Aorta (tissue), 5 donors: ENCODE measurements at regions not wholly inside any gene's neighbourhood (a gene's known extent, or its start where the extent isn't known, plus 50 kb on each side); places are given as distances from the start of the nearest gene placed in this dataset.

Source experiments
- ATAC-seq: fragments of 200-7000 bp; cut with Tn5 transposase; one replicate; pipeline ENCODE4 v1.9.1; 2022; ENCODE audit warnings: moderate library complexity; ENCODE audit not compliant: low FRiP score
- DNase-seq, 2 donors: peaks; one replicate each; pipeline ENCODE4 v3.0.0-alpha.2; 2020
- H3K27ac ChIP-seq, 2 donors: one replicate each; pipeline ENCODE4 v1.5.1; 2013; ENCODE audit warnings: low read length in 2 of 2, mild to moderate bottlenecking in 2 of 2, moderate library complexity in 2 of 2, control low read depth in 1 of 2, inconsistent platforms in 1 of 2, low read depth in 1 of 2
- H3K27me3 ChIP-seq, 2 donors: one replicate each; pipeline ENCODE4 v1.6.1; 2013; ENCODE audit warnings: control low read depth in 1 of 2, low read length in 1 of 2, mild to moderate bottlenecking in 1 of 2, moderate library complexity in 1 of 2; ENCODE audit not compliant: insufficient read depth in 2 of 2, control insufficient read depth in 1 of 2
- H3K36me3 ChIP-seq, 2 donors: one replicate each; pipeline ENCODE4 v1.6.1; 2013; ENCODE audit warnings: control low read depth in 1 of 2, low read length in 1 of 2, mild to moderate bottlenecking in 1 of 2; ENCODE audit not compliant: insufficient read depth in 2 of 2, control insufficient read depth in 1 of 2
- H3K4me1 ChIP-seq, 2 donors: one replicate each; pipeline ENCODE4 v1.6.1; 2013; ENCODE audit warnings: low read length in 2 of 2, control low read depth in 1 of 2, mild to moderate bottlenecking in 1 of 2, moderate library complexity in 1 of 2; ENCODE audit not compliant: insufficient read depth in 2 of 2, control insufficient read depth in 1 of 2
- H3K4me3 ChIP-seq, 2 donors: one replicate each; pipeline ENCODE4 v1.5.1; 2013; ENCODE audit warnings: low read length in 2 of 2, control low read depth in 1 of 2, mild to moderate bottlenecking in 1 of 2
- H3K9me3 ChIP-seq: one replicate; pipeline ENCODE4 v1.6.1; 2013; ENCODE audit warnings: mild to moderate bottlenecking, low read length; ENCODE audit not compliant: control insufficient read depth
- WGBS, 2 donors: extraction: QIAGEN DNeasy Blood & Tissue Kit; methylation state at CpG; one replicate each; pipeline ENCODE4 v1.1.7; 2013; 5-methylcytosine and 5-hydroxymethylcytosine counted together
- intact Hi-C, 2 donors: fragments of 100-400 bp; cut with DNase I; formaldehyde crosslinking; loops; one replicate each; pipeline versions ENCODE4 v1.14.2 to v1.15.0; 2022
- donor health status: healthy with polysubstance abuse.
- donor health status: Bipolar disorder and iron deficiency.
- donor health status: DM: no; HTN: no; CAD: no.
- donor health status: DM: no; HTN: no; CAD: no.
- donor health status: DM: yes; HTN: yes; CAD: no.

DNA sequence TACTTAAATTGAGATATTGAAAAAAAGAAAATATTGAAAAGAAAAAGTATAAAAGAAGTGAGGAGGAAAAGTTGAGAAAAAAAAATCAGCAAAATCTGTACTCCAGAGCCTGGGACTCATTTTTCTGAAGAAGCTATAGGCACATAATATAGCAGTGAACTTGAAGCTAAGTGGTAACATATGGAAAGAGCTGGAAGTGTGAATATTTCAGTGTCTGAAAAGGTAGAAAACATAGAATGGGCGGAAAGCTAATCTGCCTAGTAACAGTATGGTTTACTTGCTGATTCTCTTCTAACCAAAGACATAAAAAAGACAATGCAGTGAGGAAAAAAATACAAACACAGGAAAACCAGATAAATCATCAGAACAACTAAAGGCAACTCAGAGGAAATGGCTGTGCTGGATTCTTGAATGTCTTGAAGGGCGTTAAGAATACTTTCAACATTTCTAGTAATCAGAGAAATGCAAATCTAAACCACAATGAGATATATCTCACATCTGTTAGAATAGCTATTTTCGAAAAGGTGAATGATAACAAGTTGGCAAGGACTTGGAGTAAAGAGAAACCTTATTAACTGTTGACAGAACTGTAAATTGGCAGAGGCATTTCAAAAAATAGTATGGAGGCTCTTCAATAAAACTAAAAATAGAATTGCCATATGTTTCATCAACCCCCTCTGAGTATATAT lies 784.6 kb downstream of the LRFN5 start:
- 62 to 63% methylated on average over 3 of the region's 3 CpGs for WGBS, 2 donors
- H3K9me3 ChIP-seq = no peaks in the 10 kb centered on the region
- H3K4me3 ChIP-seq = no peak overlapping the region

DNA sequence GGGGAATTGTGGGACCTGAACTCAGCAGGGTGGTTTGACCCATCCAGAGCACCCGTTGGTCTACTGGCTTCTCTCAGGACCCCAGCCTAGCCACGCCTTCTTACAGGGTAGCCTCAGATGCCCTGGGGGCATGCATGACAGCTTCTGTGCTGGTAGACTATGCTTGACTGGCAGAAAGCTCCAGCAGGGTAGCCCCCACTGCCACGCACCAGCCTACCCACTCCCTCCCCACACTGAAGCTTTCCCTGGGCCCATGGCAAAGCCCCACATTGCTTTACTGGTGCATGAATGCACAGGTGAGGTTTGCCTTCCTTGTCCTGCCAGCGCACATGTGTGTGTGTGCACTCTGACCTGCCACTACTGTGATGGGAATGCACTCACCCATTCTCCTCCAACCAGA lies 772.2 kb downstream of the LRFN5 start:
- intact Hi-C loops = no loop called here
- ATAC-seq (no peak), DNase-seq (peak in 1 of 2 donors; percentile 17)
- Histone ChIP-seq H3K9me3 (no peaks in the 10 kb centered on the region), H3K4me3 (no peak overlapping the region), H3K27ac (no peak overlapping the region), H3K27me3 (no peaks in the 10 kb centered on the region), H3K36me3 (no peaks in the 10 kb centered on the region), H3K4me1 (no peaks in the 10 kb centered on the region)
- WGBS, 2 donors = 93% methylated on average over 4 of the region's 4 CpGs

More for the DNA sequence above, 784.6 kb downstream of the LRFN5 start:
- ATAC-seq (no peak), DNase-seq (no peak)
- intact Hi-C loops = no loop called here
- Histone ChIP-seq H3K27ac (no peak overlapping the region), H3K27me3 (no peaks in the 10 kb centered on the region), H3K36me3 (no peaks in the 10 kb centered on the region), H3K4me1 (no peaks in the 10 kb centered on the region)

DNA sequence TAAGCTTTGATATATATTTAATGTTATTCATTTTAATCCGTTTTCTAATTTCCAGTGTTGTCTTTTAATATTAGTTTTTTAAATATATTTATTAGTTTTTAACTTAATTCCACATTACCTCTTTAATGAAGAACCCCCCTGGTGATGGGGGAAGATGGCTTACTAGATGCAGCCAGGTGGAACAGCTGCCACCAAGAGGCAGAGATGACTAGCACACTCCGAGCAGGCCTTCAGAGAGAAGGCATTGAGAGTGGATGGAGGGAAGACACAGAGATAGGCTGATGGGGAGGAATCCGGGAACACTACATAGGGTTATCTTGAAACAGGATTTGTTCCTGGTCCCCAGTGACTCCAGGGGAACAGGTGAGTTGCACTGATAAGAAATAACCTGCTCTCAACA lies 771.6 kb downstream of the LRFN5 start:
- DNase-seq = no peak
- Histone ChIP-seq H3K4me3 (no peak overlapping the region), H3K36me3 (no peaks in the 10 kb centered on the region), H3K9me3 (no peaks in the 10 kb centered on the region), H3K4me1 (no peaks in the 10 kb centered on the region), H3K27me3 (no peaks in the 10 kb centered on the region), H3K27ac (no peak overlapping the region)
- intact Hi-C loops = no loop called here
- 90 to 91% methylated on average over 3 of the region's 3 CpGs for WGBS, 2 donors
- ATAC-seq = peak; percentile 7

DNA sequence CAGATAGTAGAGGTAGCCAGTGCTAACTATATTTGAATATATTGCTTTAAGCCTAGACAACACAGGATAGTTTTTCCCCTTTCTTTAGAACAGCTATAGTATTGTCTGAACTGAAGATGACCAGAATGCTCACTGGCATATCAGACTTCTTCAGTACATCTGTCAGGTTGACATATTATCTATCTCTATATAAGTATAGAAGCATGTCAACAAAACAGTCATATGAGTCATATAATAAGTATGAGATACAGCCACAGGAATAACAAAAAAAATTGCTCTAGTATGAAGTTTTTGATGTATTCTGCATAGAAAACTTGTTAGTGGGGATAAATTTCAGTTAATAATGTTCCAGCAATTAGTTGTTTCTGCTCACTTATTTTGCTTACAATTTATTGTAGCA lies 767.7 kb downstream of the LRFN5 start:
- H3K9me3 ChIP-seq = no peaks in the 10 kb centered on the region
- no peak for ATAC-seq
- H3K36me3 ChIP-seq = no peaks in the 10 kb centered on the region
- no peaks in the 10 kb centered on the region for H3K4me1 ChIP-seq
- no peak for DNase-seq
- H3K27ac ChIP-seq = no peak overlapping the region
- no peak overlapping the region for H3K4me3 ChIP-seq
- intact Hi-C loops = no loop called here
- H3K27me3 ChIP-seq = no peaks in the 10 kb centered on the region

DNA sequence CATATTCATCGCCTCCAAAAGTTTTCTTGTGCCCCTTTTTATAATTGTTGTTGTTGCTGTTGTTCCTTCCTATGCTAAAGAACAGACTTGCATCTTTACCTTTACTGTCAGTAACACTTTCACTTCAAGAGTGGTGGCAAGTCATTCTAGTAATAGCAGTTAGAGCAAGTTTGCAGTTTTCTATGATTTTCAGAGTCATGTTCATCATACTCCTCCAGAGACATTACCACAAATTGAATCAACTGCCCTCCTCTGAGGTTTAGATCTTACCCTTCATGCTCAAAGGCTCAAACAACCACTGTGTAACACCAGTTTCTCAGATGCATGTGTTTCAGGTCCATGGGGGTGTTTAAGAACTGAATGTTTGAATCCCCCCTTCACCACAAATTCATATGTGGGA lies 763.4 kb downstream of the LRFN5 start:
- ATAC-seq = no peak
- H3K9me3 ChIP-seq = no peaks in the 10 kb centered on the region
- WGBS, 2 donors = 88 to 94% methylated on average over 1 of the region's 1 CpG
- no peak for DNase-seq
- H3K27ac ChIP-seq = no peak overlapping the region
- no peaks in the 10 kb centered on the region for H3K4me1 ChIP-seq
- no peaks in the 10 kb centered on the region for H3K36me3 ChIP-seq
- intact Hi-C loops = no loop called here
- H3K4me3 ChIP-seq = no peak overlapping the region
- H3K27me3 ChIP-seq = no peaks in the 10 kb centered on the region

DNA sequence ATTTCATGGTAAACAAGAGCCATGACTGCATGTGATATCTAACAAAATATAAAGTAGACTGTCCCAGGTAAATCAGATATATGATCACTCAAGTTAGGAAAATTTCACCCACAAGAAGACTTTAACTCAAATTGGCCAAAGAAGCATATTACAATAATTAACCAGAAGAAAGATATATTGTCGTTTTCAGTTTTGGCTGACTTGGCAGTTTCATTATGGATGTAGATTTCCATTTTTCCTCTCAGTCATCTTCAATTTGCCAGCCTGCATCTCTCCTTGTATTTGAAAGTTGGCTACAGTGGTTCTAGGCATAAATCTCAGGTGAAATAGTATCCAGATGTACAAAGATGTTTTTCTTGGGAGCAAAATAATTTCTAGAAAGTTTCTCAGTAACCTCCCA lies 761.6 kb downstream of the LRFN5 start:
- 31 to 45% methylated on average over 1 of the region's 1 CpG for WGBS, 2 donors
- no peaks in the 10 kb centered on the region for H3K27me3 ChIP-seq
- H3K4me3 ChIP-seq = no peak overlapping the region
- DNase-seq (no peak), ATAC-seq (no peak)
- no peaks in the 10 kb centered on the region for H3K9me3 ChIP-seq
- no peaks in the 10 kb centered on the region for H3K4me1 ChIP-seq
- intact Hi-C loops = no loop called here
- H3K36me3 ChIP-seq = no peaks in the 10 kb centered on the region
- no peak overlapping the region for H3K27ac ChIP-seq

DNA sequence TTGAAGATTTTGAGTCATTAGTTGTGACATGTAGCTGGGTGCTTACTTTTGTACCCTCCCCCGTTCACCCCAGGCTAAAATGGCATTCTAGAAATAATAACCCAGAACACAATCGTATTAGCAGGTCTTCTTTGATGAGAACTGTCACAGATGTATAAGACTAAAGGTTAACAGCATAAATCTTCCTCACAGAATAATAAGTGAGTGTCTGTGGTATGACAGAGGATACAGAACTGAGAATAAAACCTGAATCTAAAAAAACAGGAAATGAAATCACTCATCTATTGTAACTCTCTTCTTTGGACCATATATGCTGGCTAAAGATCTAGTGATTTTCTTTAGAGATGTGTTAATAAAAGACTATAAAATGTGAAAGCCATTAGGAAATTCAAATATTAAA lies 746.6 kb downstream of the LRFN5 start:
- Histone ChIP-seq H3K36me3 (no peaks in the 10 kb centered on the region), H3K27me3 (no peaks in the 10 kb centered on the region), H3K4me1 (no peaks in the 10 kb centered on the region), H3K27ac (no peak overlapping the region), H3K9me3 (no peaks in the 10 kb centered on the region), H3K4me3 (no peak overlapping the region)
- DNase-seq (no peak), ATAC-seq (no peak)
- intact Hi-C loops = no loop called here
- 69 to 80% methylated on average over 2 of the region's 2 CpGs for WGBS, 2 donors

DNA sequence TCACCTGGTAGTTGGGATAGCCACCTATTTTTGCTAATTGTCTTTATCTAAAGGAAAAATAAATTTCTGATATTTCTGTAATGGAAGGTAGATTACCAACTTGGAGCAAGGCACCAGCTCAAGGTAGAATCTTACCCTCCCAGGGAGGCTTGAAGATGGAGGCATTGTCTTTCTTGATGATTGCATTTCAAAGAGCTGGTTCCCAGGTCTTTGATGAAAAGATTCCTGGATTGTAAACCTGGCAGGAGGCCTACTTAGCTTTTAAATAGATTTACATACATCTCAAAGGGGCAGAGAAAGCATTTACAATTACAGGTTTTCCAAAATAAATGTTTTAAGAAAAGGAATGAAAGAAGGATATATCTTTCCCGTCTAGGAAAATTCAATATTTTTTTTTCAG lies 729.2 kb downstream of the LRFN5 start:
- Histone ChIP-seq H3K9me3 (peaks cover 1% of the 10 kb centered on the region), H3K4me1 (no peaks in the 10 kb centered on the region), H3K27me3 (no peaks in the 10 kb centered on the region), H3K36me3 (no peaks in the 10 kb centered on the region), H3K4me3 (no peak overlapping the region), H3K27ac (no peak overlapping the region)
- 11 to 33% methylated on average over 1 of the region's 1 CpG for WGBS, 2 donors
- DNase-seq = no peak
- intact Hi-C loops = no loop called here
- ATAC-seq = no peak

DNA sequence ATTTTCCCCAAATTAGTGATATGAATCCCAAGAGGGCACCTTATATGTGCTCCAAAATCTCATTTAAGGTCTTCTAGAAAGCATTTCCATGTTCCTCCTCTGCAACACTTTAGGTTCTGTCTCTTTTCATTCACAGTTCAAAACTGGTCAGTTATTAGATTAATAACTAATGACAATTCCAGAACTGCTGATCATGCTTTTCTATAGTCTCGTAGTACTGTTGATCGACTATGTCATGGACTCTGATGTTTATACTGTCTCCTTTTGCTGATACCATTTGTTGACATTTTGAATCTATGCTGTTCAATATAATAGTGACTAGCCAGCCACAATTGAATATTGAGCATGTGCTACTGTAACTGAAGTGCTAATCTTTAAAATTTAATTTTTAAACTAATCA lies 728.3 kb downstream of the LRFN5 start:
- ATAC-seq = no peak

More for the DNA sequence above, 728.3 kb downstream of the LRFN5 start:
- Histone ChIP-seq H3K9me3 (no peaks in the 10 kb centered on the region), H3K27me3 (no peaks in the 10 kb centered on the region), H3K27ac (no peak overlapping the region), H3K36me3 (no peaks in the 10 kb centered on the region), H3K4me3 (no peak overlapping the region), H3K4me1 (no peaks in the 10 kb centered on the region)
- WGBS, 2 donors = 80 to 91% methylated on average over 2 of the region's 2 CpGs
- DNase-seq = no peak
- intact Hi-C loops = no loop called here
